Nephron progenitor cell (in vitro differentiated cells): ENCODE measurements at regions not wholly inside any gene's neighbourhood (a gene's known extent, or its start where the extent isn't known, plus 50 kb on each side); places are given as distances from the start of the nearest gene placed in this dataset.

ENCODE experiments used
- DNase-seq: peaks from one replicate; pipeline ENCODE4 v3.0.0; 2021
- H3K27ac Mint-ChIP-seq: 2 replicates; pipeline ENCODE4 v1.8.0; 2021; ENCODE audit warnings: mild to moderate bottlenecking, moderate library complexity, mixed read lengths
- H3K27me3 Mint-ChIP-seq: 2 replicates; pipeline ENCODE4 v1.8.0; 2021; ENCODE audit warnings: mild to moderate bottlenecking, low read depth, mixed read lengths; ENCODE audit not compliant: poor library complexity
- H3K36me3 Mint-ChIP-seq: 2 replicates; pipeline ENCODE4 v1.8.0; 2021; ENCODE audit warnings: low read depth, mixed read lengths
- H3K4me1 Mint-ChIP-seq: 2 replicates; pipeline ENCODE4 v1.8.0; 2021; ENCODE audit warnings: mixed read lengths
- H3K4me3 Mint-ChIP-seq: 2 replicates; pipeline ENCODE4 v1.8.0; 2021; ENCODE audit warnings: mild to moderate bottlenecking, moderate library complexity, mixed read lengths
- H3K9me3 Mint-ChIP-seq: 2 replicates; pipeline ENCODE4 v1.8.0; 2021; ENCODE audit warnings: mild to moderate bottlenecking, moderate library complexity, mixed read lengths
- CTCF ChIP-seq: fragments of 200-600 bp; sonication (generic); IDR thresholded peaks from 2 replicates; pipeline ENCODE4 v1.5.0; 2021; ENCODE audit warnings: antibody characterized with exemption

- Mint-ChIP-seq H3K27me3 (peaks cover 4% of the 10 kb centered on the region), H3K36me3 (no peaks in the 10 kb centered on the region), H3K4me3 (no peak overlapping the region), H3K27ac (no peak overlapping the region), H3K9me3 (no peaks in the 10 kb centered on the region), H3K4me1 (no peaks in the 10 kb centered on the region)
- DNase-seq: no peak
- no peak for TF ChIP-seq CTCF
Observed at GRCh38 chr3:153835540-153835939, 285.6 kb upstream of the ARHGEF26 start.

- Mint-ChIP-seq H3K4me1 (no peaks in the 10 kb centered on the region), H3K9me3 (no peaks in the 10 kb centered on the region), H3K27me3 (no peaks in the 10 kb centered on the region), H3K4me3 (no peak overlapping the region), H3K27ac (no peak overlapping the region), H3K36me3 (no peaks in the 10 kb centered on the region)
- no peak for TF ChIP-seq CTCF
- DNase-seq: no peak
Observed at GRCh38 chr3:153840487-153840886, 280.7 kb upstream of the ARHGEF26 start.

GRCh38 chr3:153843994-153844393, 277.2 kb upstream of the ARHGEF26 start:
- no peaks in the 10 kb centered on the region for H3K4me1 Mint-ChIP-seq
- no peaks in the 10 kb centered on the region for H3K9me3 Mint-ChIP-seq
- no peaks in the 10 kb centered on the region for H3K36me3 Mint-ChIP-seq
- DNase-seq: no peak
- H3K27me3 Mint-ChIP-seq: peaks cover 4% of the 10 kb centered on the region
- H3K4me3 Mint-ChIP-seq: no peak overlapping the region
- H3K27ac Mint-ChIP-seq: no peak overlapping the region
- TF ChIP-seq CTCF: no peak

- Mint-ChIP-seq H3K36me3 (no peaks in the 10 kb centered on the region), H3K9me3 (no peaks in the 10 kb centered on the region), H3K4me1 (no peaks in the 10 kb centered on the region), H3K4me3 (no peak overlapping the region), H3K27ac (no peak overlapping the region), H3K27me3 (peaks cover 4% of the 10 kb centered on the region)
- no peak for DNase-seq
- no peak for TF ChIP-seq CTCF
Observed at GRCh38 chr3:153845311-153845710, 275.9 kb upstream of the ARHGEF26 start.

GRCh38 chr3:153848702-153849101, 272.5 kb upstream of the ARHGEF26 start:
- Mint-ChIP-seq H3K27ac (no peak overlapping the region), H3K27me3 (peaks cover 4% of the 10 kb centered on the region)
- DNase-seq: no peak

More at GRCh38 chr3:153848702-153849101, 272.5 kb upstream of the ARHGEF26 start:
- Mint-ChIP-seq H3K4me1 (no peaks in the 10 kb centered on the region), H3K36me3 (no peaks in the 10 kb centered on the region), H3K4me3 (no peak overlapping the region), H3K9me3 (no peaks in the 10 kb centered on the region)
- no peak for TF ChIP-seq CTCF
